Adrenal gland (tissue), 9 donors: ENCODE measurements at regions not wholly inside any gene's neighbourhood (a gene's known extent, or its start where the extent isn't known, plus 50 kb on each side); places are given as distances from the start of the nearest gene placed in this dataset.
A peak's percentile ranks its signal among the peaks of the same experiment; 100 is the strongest.

Experiments
- DNase-seq, 7 donors: peaks; one replicate each; pipeline ENCODE4 v3.0.0-alpha.2; 2019 to 2020
- H3K27ac ChIP-seq, 5 donors: fragments of 200-600 bp; sonication (generic) in 4 of 5; 1 replicate in 3 of 5; 2 replicates in 2 of 5; pipeline versions ENCODE4 v1.5.1 to v1.8.0; 2016 to 2020; ENCODE audit warnings: mild to moderate bottlenecking in 1 of 5
- H3K27me3 ChIP-seq: fragments of 200-600 bp; 2 replicates; pipeline ENCODE4 v1.8.0; 2021
- H3K36me3 ChIP-seq, 2 donors: fragments of 200-600 bp; replicated peaks in 1 of 2; 1 replicate in 1 of 2; 2 replicates in 1 of 2; pipeline versions ENCODE4 v1.5.1 to v1.8.0; 2018 to 2022
- H3K4me1 ChIP-seq, 2 donors: fragments of 200-600 bp; replicated peaks in 1 of 2; 1 replicate in 1 of 2; 2 replicates in 1 of 2; pipeline versions ENCODE4 v1.5.1 to v1.8.0; 2018 to 2021
- H3K4me3 ChIP-seq, 4 donors: fragments of 200-600 bp; sonication (generic) in 3 of 4; one replicate each; pipeline ENCODE4 v1.5.1; 2016 to 2018
- H3K9me3 ChIP-seq, 3 donors: fragments of 200-600 bp; sonication (generic) in 1 of 3; replicated peaks in 1 of 3; 1 replicate in 2 of 3; 2 replicates in 1 of 3; pipeline versions ENCODE4 v1.5.1 to v1.8.0; 2016 to 2021
- POLR2A ChIP-seq, 2 donors: fragments of 450-650 bp; IDR thresholded peaks; one replicate each; pipeline ENCODE4 v1.6.1; 2017; ENCODE audit warnings: antibody characterized with exemption in 2 of 2, mild to moderate bottlenecking in 2 of 2, moderate library complexity in 1 of 2
- WGBS, 4 donors: extraction: QIAGEN DNeasy Blood & Tissue Kit in 2 of 4; methylation state at CpG; one replicate each; pipeline versions ENCODE4 v1.1.5 to v1.1.7; 2013 to 2017; 5-methylcytosine and 5-hydroxymethylcytosine counted together
- intact Hi-C, 2 donors: fragments of 100-400 bp; cut with DNase I; formaldehyde crosslinking; loops; one replicate each; pipeline versions ENCODE4 v1.14.1 to v1.15.0; 2022 to 2023
- TF ChIP-seq, protein P1 (sequence below), 6 experiments: fragments of 450-650 bp in 4 of 6; fragments of 200-600 bp in 2 of 6; sonication (generic) in 1 of 6; IDR thresholded peaks; 1 replicate in 5 of 6; 2 replicates in 1 of 6; pipeline versions ENCODE4 v1.5.1 to v1.8.0; 2016 to 2021; ENCODE audit warnings: antibody characterized with exemption in 6 of 6, mild to moderate bottlenecking in 2 of 6, moderate library complexity in 1 of 6
- donor health status: healthy with polysubstance abuse.
- donor health status: Bipolar disorder and iron deficiency.
- donor health status: DM: yes; HTN: yes; CAD: no.
- donor health status: DM: no; HTN: no; CAD: no.
- donor health status: DM: no; HTN: no; CAD: no.

DNA sequence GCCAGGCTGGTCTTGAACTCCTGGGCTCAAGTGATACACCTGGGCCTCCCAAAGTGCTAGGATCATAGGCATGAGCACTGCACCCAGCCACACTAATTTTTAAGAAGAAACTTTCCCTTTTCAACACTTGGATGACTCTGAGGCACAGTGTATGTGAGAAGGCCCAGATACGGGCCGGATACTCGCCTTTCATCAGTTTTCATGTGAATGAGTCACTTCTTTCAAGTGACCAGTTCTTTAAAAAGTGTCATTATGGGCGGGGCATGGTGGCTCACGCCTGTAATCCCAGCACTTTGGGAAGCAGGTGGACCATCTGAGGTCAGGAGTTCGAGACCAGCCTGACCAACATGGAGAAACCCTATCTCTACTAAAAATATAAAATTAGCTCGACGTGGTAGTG, 120.8 kb downstream of the CTTN start:
- DNase-seq = no peak
- Histone ChIP-seq H3K4me1 (no peaks in the 10 kb centered on the region), H3K36me3 (no peaks in the 10 kb centered on the region), H3K27me3 (no peaks in the 10 kb centered on the region), H3K9me3 (no peaks in the 10 kb centered on the region), H3K4me3 (no peak overlapping the region), H3K27ac (no peak overlapping the region)
- TF ChIP-seq, protein P1, sequence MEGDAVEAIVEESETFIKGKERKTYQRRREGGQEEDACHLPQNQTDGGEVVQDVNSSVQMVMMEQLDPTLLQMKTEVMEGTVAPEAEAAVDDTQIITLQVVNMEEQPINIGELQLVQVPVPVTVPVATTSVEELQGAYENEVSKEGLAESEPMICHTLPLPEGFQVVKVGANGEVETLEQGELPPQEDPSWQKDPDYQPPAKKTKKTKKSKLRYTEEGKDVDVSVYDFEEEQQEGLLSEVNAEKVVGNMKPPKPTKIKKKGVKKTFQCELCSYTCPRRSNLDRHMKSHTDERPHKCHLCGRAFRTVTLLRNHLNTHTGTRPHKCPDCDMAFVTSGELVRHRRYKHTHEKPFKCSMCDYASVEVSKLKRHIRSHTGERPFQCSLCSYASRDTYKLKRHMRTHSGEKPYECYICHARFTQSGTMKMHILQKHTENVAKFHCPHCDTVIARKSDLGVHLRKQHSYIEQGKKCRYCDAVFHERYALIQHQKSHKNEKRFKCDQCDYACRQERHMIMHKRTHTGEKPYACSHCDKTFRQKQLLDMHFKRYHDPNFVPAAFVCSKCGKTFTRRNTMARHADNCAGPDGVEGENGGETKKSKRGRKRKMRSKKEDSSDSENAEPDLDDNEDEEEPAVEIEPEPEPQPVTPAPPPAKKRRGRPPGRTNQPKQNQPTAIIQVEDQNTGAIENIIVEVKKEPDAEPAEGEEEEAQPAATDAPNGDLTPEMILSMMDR (IDR thresholded peaks at IDR 0.05) = no peak
- no peak for TF ChIP-seq POLR2A (IDR thresholded peaks at IDR 0.05)
- intact Hi-C loops = no loop called here
- 71 to 85% (median 81%) methylated on average over 8 of the region's 8 CpGs for WGBS, 4 donors

DNA sequence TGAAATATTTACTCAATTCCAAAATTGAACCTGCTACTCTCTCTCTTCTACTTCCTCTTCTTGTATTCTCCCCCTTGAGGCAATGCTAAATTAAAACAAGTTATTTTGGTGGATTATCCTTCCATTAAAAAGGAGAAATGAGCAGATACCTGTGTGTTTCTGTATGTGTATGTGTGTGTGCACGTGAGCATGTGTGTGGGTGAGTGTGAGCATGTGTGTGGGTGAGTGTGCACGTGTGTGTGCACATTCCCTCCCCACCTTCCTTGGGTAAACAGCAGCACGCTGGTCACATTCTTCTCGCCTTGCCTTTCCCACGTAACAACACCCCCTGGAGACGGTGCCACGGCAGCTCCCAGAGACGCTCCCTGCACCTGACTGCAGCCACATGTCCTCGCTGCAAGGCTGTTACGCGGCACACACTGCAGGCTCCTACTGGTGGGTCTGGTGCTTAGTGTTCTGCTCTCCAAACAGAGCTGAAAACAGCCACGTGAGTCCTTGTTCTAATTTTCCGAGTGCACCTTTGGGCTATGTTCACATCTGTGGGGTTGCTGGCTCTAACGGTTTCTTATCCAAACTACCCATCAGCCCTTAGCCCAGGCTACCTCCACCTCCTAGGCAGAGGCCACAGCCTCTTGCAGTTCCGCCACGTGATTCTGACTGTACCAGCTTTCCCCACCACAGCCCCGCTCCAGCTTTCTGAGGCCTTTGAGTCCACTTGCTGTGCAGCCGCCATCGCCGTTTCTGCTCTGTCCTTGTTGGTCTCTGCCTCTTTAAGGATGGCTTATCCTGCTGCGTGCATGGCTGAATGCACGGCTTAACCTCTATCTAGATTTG, 123.4 kb downstream of the CTTN start:
- Histone ChIP-seq H3K27me3 (no peaks in the 10 kb centered on the region), H3K4me1 (no peaks in the 10 kb centered on the region), H3K9me3 (no peaks in the 10 kb centered on the region), H3K27ac (peak overlapping the region in 1 of 5 donors; percentile 3), H3K36me3 (no peaks in the 10 kb centered on the region), H3K4me3 (no peak overlapping the region)
- intact Hi-C loops = no loop called here
- no peak for TF ChIP-seq POLR2A (IDR thresholded peaks at IDR 0.05)
- TF ChIP-seq, protein P1 (IDR thresholded peaks at IDR 0.05) = no peak
- peak in 1 of 7 donors; percentile 84 for DNase-seq
- 82 to 90% (median 85%) methylated on average over 22 of the region's 22 CpGs for WGBS, 4 donors

DNA sequence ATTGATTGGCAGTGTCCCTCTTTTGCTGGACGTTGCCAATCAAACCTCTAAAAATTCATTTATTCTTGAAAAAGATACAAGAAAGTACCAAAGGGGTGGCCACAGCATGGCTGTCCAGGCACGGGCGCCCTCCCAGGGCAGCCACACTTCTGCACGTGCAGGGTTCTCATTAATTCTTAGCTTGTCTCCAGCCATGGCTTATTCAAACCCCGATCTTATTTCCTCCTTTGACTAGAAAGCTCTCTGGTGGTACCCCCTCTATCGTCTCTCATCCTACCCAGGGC, 123.9 kb downstream of the CTTN start:
- WGBS, 4 donors = 72 to 88% (median 76%) methylated on average over 5 to 6 of the region's 6 CpGs
- intact Hi-C loops = no loop called here
- no peak for DNase-seq
- Histone ChIP-seq H3K27me3 (no peaks in the 10 kb centered on the region), H3K4me3 (no peak overlapping the region), H3K36me3 (no peaks in the 10 kb centered on the region), H3K4me1 (no peaks in the 10 kb centered on the region), H3K27ac (peak overlapping the region in 1 of 5 donors; percentile 3), H3K9me3 (no peaks in the 10 kb centered on the region)
- no peak for TF ChIP-seq POLR2A (IDR thresholded peaks at IDR 0.05)
- TF ChIP-seq, protein P1 (IDR thresholded peaks at IDR 0.05) = no peak

DNA sequence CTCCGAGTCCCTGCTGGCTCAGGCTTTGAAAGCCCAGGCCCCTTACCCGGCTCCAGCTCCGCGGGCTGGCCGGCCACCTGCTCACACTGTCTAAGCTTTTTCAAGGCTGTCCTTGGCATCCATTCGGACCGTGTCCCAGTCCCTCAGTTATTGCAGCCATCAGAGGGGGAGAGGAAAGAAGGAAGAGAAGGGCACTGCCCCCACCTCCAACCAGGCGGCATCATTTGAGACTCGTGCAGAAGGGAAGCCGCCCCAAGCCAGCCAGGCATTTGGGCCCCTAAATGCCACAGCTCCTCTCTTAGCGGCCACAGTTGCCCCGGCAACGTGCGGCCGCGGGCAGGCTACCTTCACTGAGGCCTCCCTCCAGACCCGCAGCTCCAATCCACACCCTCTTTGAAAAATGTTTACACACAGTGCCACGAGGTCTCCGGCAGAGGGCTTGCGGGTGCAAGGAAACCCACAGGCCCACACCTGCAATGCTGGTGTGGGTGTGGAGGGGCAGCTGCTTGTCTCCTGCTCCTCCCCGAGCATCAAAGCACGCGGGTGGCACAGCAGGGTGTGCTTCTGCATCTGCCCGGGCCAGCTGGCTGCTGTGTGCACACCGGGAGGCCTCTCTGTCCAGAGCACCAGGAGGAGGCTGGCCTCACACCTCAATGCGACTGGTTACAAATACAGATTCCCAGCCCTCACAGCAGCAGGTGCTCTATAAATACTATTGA, 124.4 kb downstream of the CTTN start:
- WGBS, 4 donors = 51 to 64% (median 62%) methylated on average over 18 to 26 of the region's 26 CpGs
- Histone ChIP-seq H3K4me3 (no peak overlapping the region), H3K27ac (peak overlapping the region in 1 of 5 donors; percentile 3), H3K4me1 (no peaks in the 10 kb centered on the region), H3K9me3 (no peaks in the 10 kb centered on the region), H3K36me3 (no peaks in the 10 kb centered on the region), H3K27me3 (no peaks in the 10 kb centered on the region)
- no peak for DNase-seq
- no peak for TF ChIP-seq POLR2A (IDR thresholded peaks at IDR 0.05)
- TF ChIP-seq, protein P1 (IDR thresholded peaks at IDR 0.05) = no peak
- intact Hi-C loops = no loop called here
